GM12892 (cell line): ENCODE measurements at regions not wholly inside any gene's neighbourhood (a gene's known extent, or its start where the extent isn't known, plus 50 kb on each side); places are given as distances from the start of the nearest gene placed in this dataset.

Experiments used
- POLR2A ChIP-seq: IDR thresholded peaks from 2 replicates; pipeline ENCODE4 v1.6.1; 2011; ENCODE audit warnings: low read depth, low read length, control low read depth
- POLR2AphosphoS5 ChIP-seq: IDR thresholded peaks from 2 replicates; pipeline ENCODE4 v1.6.1; 2011; ENCODE audit warnings: low read depth, low read length, control low read depth

DNA sequence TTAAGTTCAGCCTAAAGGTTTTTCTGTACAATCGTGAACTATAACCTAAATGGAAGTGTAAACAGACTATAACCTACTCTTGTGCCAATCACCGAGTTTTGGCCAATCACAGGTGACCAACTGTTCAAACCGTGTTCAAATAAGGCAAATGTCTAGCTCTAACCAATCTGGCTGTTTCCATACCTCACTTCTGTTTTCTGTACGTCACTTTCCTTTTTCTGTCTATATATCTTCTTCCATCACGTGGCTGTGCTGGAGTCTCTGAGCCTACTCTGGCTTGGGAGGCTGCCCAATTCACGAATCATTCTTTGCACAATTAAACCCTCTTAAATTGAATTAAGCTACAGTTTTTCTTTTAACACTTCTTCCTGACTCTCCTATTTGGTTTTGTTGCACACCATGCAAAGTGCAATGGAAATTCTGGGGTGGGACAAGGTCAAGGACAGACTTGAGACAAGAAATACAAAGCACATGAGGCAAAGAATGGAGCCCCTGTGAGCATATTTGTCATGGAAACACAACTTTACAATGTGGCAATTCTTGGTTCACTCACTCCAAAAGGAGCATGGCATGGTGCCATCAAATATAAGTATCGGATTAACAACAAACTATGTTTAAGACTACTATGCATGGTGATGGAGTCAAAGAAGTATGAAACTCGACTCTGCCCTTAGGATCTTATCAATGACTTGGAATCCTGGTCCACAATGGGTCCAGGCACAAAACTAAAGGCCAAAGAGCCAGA lies 115.7 kb upstream of the FAM9B start:
- no peak for TF ChIP-seq POLR2AphosphoS5
- TF ChIP-seq POLR2A: no peak
